HG02970 (cell line): ENCODE measurements at regions not wholly inside any gene's neighbourhood (a gene's known extent, or its start where the extent isn't known, plus 50 kb on each side); places are given as distances from the start of the nearest gene placed in this dataset.

Experiments
- ATAC-seq: cut with Tn5 transposase; IDR thresholded peaks from one replicate; pipeline ENCODE4 v1.9.1; 2021; ENCODE audit warnings: mild to moderate bottlenecking, moderate library complexity, moderate number of reproducible peaks; ENCODE audit not compliant: unreplicated experiment, low FRiP score

DNA sequence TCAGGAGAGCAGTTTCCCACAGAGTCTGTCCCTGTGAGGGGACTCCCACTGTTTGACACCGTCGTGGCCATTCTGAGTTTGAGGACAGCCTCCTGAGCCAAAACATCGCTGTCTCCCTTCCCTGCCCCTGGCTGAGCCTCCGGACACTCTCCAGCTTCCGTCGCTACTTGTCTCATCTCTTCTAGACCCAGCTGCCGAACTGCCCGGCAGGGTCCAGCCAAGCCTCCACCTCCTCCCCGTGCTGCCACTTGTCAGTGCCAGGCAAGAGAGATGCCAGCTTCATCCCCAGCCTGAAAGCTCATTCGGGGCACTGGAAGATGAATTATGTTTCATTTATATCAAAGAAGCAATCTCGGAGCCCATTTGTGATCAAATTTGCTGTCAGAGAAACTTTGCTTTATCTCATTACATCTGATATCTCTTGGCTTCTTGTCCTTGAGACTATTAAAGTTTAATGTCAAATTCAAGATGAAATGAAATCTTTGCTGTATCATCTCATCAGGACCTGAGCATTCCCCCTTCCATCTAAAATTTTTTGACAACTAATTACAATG is 283.9 kb downstream of the BUD13 start:
- no peak for ATAC-seq

DNA sequence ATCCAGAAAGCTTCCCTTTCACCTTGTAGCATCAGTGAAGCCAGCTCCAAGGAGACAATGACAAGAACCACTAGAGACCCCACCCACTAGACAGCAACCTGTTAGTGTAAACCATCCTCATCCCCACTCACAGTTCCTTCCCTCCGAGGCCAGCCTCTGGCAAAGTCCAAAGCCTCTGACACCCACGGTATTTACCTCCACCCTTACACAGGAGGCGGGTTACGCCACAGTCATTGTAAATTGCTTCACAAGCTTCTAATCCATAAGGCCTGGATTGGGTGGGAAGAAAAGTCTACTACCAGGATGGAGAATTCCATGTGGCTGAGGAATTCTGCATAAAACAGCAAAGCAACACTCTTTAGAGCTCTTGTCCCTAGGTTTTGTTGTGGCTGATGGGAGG is 287.4 kb downstream of the BUD13 start:
- no peak for ATAC-seq

DNA sequence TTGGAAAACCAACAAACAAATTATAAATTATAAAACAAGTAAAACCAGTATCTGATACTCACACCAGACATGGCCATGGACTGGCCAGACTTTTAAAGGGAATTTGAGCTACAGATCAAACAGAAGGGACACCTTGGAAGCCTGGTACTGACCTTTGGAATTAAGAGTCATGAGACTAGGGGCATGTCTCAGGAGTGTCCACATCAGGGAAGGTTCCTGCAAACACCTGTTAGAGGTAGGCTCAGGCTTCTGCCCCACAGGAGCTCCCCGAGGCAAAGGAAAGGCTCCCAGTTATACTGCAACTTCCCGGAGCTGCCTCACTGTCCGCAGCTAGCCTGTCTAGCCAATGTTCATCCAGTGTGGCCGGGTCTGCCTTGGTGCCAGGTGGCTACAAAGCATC is 290.1 kb downstream of the BUD13 start:
- no peak for ATAC-seq

DNA sequence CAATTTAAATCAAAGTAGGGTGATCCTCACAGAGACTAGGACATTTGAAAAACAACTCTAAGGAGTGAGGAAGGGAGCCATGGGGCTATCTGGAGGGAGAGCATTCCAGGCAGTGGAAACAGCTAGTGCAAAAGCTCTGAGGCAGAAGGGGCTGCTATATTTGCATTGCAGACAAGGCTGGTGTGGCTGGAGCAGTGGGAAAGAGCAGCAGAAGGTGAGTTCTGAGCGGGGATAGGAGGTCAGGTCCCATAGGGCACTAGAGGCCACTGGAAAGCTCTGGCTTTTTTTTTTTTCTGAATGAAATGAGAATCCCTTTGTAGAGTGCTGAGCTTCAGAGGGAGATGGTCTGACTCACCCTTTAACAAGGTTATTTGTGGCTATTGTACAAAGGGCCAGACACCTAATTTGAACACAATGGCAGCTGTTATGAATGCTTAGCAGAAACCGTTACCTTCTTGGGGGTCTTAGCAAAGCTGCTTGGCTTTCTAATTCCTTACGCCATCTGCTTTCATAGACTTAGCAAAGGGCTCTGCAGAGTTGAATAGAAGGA is 291.6 kb downstream of the BUD13 start:
- ATAC-seq, result no peak

DNA sequence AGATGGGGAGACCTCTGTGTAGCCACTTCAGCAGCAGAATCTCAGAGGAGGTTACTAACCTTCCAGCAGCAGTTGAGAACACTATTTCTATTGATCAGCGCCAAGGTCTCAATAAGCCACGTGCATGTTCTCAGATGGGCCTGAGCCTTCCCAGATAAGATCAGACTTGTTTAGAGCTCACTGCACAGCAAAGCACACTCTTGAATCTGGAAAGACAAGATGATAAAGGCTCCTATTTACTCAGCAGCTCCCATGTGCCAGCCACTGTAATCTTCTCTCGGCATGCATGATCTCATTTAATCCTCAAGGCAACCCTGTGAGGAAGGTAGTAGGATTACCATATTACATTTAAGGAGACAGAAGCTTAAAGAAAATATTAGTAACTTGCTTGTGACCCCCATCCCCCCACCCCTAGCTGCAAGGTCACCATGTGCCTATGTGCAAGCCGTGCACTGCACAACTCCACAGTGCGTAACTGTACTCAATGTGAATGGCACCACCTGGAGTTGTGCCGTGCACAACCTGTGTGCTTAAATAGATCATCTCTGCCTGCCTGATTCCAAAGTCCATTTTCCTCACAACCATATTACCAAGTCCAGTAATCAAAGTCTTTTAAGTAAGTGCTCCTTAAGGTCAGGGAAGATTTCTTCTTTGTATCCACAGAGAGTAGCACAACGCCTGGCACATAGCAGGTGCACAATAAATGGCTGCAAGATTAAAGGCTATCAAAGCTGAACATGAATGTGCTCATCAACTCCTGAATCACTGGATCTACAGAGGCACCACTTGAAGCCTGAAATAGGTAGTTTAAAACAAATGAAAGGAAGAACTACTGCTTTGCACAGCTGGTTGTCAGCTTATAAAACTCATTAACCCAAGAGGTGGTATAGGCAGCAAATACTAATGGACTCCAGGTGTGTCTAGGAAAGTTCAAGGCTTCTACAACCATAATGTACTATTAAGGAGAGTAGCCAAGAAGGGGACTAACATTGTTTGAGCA is 293.8 kb downstream of the BUD13 start:
- ATAC-seq, result no peak

DNA sequence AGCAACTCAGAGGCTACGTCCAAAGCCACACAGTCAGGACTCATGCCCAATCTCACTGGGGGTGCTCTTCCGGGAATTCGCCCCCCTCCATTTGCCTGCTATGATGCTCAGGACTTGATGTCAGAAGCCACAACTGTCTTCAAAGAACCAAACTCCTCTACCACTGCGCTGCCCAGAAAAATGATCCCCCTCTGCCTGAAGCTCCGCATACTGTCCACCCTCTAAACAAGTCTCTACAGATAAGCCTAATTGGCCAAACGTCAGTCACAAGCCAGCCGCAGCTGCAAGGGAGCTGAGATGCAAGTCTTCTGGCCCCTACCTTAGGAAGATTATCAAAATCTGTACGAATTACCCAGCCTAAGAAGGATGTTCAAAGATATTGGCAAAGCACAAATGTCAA is 294.6 kb downstream of the BUD13 start:
- ATAC-seq, result no peak

DNA sequence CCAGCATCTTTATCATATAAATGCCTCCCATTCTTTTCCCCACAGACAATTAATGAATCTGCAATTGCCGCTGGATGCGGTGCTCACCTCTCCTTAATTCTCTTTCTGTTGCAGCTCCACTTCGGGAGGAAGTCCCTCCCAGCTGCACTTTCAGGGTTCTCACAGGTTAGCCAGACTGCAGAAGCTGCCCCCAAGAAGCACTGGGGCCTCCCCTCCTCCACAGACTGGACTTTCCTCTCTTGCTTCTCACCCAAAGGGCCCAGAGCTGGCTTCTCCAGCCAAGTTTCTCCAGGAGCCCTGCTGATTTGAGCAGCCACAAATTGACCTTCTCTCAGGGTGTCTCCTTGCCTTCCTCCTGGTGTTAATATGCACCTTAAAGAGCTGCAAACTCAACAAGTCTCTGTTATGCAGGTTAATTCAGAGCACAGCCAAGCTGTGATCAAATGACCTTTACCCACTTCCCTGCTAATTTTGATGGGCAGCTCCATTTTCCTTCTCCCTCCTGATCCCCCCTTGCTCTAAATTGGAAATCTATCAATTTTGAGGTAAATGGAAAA is 298.9 kb downstream of the BUD13 start:
- no peak for ATAC-seq

DNA sequence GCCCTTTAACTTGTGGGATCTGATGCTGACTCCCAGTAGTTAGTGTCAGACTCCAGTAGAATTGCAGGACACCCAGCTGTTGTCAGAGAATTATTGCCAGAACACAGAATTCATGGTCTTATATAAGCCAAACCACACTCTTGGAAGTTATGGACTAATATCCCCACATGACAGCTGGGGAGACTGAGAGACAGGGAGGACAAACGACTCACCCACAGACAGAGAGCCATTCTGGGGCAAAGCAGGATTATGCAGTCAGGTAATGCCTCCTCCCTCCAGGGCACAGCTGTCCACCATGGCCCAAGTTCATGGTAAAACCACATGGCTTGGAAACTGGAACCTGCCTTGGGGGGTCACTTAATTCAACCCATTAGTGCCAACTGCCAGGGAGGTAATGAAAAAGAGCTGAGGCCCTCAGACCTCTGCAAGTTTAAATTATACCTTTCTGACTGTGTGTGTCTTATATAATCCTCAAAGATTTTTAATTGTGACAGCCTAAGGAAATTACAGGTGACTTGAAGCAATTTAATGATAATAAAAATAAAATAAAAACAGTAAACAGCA is 299.5 kb downstream of the BUD13 start:
- ATAC-seq, result no peak

DNA sequence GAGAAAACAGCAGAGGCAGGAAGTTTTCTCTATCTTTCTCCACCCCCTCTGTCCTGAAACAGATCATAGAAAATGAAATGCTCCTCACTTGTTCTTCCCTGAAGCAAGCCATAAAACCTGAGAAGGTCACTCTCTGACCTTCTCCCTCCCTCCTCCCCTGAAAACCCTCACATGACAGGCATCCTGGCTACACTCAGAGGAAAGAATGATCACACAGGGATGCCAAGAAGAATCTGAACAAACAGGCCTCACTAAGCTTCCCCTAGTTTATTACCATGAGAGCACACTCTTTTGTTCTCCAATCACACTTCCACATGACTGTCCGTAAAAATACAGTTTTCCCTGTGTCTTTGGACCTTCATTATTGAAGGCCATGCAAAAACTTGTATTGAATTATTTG is 300.1 kb downstream of the BUD13 start:
- no peak for ATAC-seq

DNA sequence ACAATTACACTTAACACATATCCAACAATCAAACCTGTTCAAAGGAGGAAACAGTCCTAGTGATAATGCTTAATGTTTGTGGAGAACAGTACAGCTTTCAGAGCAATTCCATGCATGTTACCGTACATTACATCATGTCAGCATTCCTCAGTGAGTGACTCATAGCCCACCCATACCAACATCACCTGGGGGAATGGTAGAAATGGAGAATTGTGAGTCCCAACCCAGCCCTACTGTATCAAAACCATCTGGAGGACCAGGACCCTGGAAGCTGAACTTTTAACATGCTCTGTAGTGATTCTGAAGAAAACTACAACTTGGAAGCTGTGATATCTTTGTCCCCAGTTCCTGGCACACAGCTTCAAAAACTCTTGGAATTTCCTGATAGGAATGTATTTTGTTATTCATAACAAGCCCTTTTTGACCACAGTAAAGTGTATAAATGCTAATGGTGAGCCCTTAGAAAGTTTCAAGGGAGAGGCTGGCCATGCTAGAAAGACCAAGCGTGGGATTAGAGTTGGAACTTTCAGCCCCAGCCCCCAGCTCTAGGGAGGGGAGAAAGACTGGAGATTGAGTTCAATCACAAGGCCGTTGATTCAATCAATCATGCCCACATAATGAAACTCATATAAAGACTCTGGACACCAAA is 301.1 kb downstream of the BUD13 start:
- ATAC-seq, result no peak

DNA sequence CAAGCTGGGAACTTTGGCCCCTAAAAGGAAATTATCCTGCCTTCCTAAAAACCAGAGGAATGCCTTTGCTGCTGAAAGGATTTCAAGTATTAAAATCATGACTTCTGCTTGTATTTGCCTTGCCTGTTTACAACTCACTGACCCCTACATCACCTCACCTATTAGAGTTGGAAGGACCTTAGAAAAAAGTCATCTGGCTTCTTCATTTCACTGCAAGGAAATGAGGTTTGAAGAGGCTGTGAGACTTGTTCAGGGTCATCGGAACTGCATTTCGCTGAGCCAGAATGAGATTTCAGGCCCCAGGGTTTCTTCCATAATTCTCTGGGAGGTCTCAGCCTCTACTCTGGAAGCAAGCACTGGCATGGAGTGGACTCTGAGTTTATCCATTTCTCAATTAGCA is 304.1 kb downstream of the BUD13 start:
- no peak for ATAC-seq

DNA sequence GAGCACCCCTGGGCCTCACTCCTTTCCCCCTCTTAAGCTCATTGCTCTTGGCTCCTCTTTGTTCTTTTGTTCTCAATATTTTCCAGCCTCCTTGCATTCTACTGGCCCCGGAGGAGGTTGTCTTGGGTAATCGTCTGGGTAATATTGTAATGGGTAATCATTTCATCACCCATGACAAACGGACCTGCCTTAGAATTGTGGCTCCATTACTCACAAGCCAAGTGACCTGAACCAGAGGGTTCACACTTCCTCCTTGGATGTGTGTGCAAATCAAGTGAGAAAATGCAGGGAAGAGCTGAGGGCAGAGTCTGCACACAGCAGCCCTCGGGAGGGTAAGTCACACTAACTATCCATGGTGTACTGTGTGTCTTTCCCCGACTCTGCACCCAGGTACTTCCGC is 305.0 kb downstream of the BUD13 start:
- no peak for ATAC-seq

DNA sequence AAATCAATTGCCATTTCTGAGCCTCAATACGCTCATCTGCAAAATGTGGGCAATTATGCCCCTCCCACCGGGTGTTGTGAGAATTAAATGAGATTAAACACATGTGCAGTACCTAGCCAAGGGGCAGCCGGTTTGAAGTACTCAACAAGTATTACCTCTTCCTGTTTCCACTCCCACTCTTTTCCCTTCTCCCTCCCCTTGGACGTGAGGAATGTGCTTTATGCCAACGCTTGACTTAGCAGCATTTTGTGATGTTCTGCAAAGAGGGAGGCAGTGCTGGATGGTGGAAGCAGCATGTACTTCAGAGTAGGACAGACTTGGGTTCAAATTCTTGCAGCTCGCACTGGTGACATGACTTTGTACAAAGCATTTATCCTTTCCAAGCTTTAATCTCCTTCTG is 306.0 kb downstream of the BUD13 start:
- ATAC-seq, result no peak

DNA sequence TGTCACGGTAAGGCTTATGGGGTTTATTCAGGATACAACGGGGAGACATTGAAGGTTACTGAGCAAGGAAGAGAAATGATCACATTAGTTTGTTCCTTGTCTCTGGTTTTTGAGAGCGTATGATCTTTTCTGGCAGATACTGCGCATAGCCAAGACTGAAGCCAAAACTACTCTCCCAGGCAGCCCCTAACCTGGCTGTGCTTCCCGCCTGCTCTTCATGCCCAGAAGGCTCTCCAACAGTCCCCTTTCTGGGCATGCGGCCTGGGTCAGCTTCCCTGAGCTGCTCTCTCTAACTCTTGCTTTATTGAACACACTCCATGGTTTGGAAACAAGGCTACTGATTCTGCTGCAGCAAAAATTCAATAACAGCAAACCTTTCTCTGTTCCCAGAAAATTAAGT is 306.6 kb downstream of the BUD13 start:
- no peak for ATAC-seq

DNA sequence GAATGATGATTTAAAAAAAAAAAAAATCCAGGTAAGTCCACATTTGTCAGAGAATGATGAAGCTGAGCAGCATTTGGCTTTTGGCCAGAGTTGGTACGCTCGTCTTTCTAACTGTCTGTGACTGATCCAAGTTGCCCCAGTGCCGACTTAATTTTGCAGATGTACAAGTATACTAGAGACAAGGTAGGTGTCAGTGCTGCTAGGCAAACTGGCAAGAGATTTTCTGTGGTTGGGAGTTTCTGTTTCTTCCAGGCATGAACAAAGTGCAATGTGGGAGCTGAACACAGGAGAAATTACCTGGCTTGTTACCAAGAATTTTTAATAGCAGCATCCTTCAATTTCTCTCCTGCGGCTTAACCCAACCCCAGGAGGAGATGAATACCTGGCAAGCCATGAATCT is 307.7 kb downstream of the BUD13 start:
- ATAC-seq, result no peak

DNA sequence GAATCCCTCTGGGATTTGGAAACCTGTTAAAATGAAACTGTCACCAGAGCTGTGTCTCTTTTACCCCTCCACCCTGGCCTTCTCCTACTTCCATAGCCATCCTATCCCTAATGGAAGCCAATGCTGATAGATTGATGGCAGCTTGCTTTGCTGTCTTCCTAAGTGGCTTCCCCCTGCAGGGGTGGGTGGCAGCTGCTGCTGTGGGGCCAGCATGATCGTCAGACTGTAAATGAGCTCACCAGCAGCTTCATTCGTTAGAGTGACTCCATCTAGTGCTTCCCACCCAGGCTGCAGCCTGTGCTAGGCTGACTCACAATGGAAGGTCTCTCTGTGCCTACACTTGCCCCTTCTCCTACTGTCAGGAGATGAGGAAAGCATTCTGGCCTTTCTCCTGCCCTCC is 311.0 kb downstream of the BUD13 start:
- no peak for ATAC-seq

DNA sequence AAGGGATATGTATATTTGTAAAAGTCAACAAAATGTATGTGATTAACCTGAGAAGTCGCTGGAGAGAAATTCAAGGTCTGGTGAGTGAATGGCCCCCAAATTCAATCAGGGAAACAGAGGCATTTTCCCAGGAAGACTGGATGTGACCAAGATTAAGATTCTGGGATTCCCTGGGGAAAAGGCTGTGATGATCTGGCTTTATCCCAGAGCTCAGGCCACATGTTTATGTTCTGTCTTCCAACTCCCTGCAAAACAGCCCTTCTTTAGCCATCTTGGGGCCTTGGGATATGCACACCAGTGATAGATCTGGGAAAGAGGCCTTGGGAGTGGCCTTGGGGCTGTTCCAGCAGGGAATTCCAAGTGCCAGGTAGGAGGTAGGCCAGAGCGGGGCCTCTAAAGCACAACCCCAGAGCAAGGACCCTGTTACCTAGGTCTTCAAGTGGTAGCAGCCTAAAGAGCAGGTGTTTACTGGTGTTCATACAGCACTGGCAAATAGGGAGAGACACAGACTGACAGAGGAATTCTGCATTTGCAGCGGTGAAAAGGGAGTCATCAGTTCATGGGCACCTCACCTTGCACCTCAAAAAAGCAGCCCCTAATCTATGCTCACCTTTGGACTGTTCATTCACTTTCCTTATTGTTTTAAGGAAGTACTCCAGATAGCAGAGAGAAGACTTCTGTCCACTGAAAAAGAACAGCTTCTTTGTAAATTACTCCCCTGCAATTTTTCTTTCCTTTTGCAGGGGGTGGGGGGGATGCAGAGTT is 312.4 kb downstream of the BUD13 start:
- no peak for ATAC-seq

DNA sequence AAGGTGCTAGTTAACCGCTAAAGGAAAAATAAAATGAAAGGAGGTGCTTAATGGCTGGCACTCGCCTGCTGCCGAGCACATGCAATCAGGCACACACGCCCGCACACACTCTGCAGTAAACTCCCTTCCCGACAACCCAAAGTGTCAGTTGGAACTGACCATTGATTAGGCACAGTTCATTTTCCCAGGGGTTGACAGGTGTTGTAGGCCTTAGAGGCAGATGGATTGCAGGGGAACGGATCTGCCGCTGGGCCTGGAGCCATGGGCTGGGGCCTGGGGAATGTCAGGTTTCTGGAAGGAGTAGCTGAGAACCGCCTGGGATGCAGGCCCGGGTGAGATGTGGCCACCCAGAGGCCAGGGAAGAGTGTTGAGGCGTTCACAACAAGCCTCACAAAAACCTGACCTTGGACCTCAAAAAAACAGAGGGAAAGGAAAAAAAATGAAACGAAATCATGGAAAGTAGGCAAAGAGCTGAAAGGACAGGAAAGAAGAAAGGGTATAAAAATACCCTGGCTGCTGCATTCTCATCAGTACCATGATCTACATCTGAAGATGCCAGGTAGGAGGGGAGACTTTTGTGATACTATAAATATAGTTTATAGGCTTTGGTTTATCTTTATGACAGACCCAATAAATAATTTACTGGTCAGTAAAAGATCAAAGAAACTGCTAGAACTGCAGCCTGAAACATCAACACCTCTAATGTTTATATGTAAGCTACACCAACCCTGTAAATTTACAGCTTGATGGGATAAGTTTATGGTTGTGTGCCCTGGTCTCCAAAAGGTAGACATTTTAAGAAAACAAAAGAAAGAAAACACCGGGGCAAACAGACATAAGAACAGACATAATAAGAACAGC is 313.4 kb downstream of the BUD13 start:
- ATAC-seq, result no peak

DNA sequence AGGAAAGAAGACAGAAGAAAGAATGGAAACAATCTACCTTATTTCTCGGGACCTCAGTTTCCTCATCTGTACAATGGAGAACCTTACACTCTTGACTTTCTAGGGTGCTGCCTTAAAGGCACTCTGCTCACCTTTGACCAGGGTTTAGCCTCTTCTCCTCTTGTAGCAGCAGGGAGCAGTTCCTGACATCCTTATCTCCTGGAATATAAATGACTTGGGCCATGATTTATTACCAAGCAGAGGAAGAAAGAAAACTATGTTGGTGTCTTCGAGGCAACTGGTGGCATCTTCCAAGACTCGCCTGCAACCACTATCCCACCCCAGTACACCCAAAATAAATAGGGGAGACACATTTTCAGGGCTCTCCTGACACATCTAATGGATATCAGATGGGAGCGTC is 314.2 kb downstream of the BUD13 start:
- ATAC-seq, result no peak
